ENCODE measurements at regions not wholly inside any gene's neighbourhood (a gene's known extent, or its start where the extent isn't known, plus 50 kb on each side); places are given as distances from the start of the nearest gene placed in this dataset.
"Not testable (repeated sequence)": the region's sequence is repeated elsewhere in the genome, so short reads cannot be mapped to it uniquely, and the experiment has no call there.

DNA sequence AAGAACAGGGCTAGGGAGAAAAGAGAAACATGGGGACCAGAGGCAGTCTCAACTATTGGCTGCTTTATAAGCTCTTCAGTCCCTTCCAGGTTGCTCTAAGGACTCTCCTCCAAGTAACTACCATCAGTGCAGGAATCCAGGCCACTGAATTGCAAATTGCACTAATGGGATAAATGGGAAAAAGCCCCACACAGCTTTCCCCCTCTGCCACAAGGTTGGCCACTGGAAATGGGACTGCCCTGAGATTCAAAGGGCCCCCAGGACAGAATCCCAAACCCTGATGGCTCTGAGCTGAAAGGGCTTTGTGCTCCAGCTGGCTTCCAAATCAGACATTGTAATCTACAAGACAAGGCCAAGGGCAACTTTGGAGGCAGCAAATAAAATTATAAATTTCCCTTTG is 633.2 kb downstream of the ACTR3B start:
- DNase-seq = no peak

DNA sequence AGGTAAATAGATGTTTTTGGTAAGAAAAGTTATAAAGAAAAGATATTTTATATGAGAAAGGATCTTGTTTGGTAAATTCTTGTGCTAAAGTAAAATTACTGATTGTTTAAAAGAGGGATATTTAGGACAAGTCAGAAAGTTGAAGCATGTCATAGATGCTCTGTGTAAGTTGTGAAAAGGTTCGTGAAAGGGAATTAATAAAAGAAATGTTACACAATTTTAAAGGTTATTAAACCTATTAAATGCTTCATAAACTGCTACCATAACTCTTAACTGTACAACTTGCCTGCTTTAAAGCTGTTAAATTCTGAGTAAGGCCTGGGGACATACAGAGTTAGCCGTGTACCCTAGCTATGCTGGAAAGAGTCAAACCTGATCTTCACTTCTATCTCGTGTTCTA is 634.1 kb downstream of the ACTR3B start:
- no peak for DNase-seq

DNA sequence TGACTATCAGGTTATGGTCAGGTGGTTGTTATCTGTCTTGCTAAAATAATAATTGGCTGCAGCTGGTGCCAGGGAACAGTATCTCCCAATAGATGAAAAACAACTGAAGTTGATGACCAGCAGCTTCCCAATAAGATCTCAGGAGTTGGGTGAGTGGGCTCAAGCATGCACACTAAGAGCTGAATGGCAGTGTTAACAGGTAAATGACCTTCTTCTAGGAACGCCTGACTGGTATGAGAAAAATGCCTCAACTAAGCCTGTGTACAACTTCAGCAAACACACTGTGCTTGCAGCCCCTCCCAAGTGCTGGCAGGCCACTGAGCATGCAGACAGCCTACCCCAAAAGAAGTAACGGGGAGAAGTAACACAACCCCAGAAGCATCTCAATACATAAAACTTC is 636.9 kb downstream of the ACTR3B start:
- DNase-seq = no peak

DNA sequence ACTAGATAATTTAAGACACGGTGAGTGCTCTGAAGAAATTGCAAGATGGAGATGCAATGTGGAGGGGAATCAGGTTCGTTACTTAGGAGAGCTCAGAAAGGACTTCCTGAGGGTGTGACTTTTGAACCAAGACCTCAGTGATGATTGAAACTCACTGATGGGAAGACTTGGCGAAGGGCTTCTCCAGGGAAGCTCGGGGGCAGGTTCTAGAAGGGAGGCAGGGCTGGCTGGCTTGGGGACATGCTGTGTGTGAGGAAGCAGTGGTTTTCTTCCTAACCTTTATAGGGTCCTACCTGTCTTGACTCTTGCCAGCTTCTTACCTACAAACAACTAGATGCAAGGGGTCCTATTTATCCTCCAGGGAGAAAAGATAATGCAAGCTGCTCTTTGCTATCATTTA is 637.9 kb downstream of the ACTR3B start:
- DNase-seq = no peak

DNA sequence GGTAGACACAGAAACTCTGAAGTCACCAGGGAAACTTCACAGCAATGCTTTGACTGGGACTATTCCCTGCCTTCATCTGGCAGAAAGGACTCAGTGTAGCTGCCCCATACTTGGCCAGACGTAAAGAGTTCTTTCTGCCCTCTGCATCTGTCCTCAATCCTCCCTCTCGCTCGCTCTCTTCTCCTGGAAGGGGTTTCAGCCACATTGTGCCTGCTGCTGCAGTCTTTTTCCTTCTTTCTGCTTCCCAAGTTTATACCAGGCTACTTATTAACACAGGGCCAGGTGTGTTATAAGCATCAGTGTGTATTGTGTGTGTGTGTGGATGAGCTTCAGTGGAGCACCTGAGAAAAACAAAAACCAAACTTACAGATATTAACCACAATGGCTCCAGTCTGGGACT is 638.4 kb downstream of the ACTR3B start:
- no peak for DNase-seq

DNA sequence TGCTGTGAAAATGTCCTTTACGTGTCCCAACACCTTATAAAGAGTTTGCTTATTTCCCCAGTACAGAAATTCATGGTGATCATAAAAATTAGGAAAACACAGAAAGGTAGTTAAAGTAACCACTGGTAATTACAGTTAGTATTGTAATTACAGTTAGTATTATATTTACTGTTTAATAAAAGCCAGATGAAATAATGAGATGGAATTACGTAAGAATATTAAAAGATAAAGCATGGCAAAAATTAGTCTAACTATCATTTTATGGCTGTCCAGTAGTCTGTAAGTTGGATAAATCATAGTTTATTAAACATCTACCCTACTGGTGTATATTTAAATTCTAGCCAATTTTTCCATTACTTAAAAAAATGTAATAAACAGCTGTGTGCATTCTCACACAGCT is 638.8 kb downstream of the ACTR3B start:
- no peak for DNase-seq

DNA sequence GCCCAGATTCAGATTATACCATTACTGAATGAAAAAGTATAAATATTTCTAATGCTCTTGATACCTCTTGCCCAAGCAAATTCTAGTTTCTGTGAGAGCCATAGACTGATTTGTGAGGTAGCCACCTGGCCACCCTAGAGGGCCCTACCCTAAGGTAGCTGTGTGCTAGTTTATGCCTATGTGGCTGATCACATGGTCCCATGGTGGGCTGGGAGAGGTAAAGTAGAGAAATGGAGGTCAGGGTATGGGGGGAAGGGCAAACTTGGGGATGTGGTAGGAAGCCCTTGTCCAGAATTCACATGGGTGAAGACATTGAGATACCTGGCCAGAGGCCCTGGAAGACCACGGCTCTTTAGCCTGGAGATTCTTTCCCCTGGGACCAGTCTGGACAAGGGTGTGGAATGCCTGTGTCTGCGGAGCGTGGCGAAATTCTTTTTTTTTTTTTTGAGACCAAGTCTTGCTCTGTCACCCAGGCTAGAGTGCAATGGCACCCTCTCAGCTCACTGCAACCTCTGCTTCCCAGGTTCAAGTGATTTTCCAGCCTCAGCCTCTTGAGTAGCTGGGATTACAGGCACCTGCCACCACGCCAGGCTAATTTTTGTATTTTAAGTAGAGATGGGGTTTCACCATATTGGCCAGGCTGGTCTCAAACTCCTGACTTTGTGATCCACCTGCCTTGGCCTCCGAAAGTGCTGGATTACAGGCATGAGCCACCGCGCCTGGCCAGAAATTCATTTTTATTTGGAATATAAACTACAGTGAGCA is 639.4 kb downstream of the ACTR3B start:
- DNase-seq = no peak

DNA sequence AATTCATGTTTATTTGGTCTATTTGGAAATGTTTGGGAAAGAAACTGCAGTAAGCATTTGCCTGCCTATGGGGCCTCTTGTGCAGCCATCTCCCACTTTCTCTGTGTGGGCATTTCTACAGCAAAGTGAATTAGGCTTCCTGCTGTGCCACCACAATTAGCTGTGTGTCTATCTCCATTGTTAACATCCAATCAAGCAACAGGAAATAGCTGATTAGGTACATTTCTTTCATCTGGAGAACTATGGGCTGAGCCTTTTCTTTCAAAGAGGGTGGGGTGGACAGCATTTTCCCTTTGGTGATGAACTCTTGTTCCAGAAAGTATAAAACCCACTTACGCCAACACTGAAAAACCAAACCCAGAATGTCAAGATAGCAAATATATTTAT is 640.0 kb downstream of the ACTR3B start:
- DNase-seq = no peak

DNA sequence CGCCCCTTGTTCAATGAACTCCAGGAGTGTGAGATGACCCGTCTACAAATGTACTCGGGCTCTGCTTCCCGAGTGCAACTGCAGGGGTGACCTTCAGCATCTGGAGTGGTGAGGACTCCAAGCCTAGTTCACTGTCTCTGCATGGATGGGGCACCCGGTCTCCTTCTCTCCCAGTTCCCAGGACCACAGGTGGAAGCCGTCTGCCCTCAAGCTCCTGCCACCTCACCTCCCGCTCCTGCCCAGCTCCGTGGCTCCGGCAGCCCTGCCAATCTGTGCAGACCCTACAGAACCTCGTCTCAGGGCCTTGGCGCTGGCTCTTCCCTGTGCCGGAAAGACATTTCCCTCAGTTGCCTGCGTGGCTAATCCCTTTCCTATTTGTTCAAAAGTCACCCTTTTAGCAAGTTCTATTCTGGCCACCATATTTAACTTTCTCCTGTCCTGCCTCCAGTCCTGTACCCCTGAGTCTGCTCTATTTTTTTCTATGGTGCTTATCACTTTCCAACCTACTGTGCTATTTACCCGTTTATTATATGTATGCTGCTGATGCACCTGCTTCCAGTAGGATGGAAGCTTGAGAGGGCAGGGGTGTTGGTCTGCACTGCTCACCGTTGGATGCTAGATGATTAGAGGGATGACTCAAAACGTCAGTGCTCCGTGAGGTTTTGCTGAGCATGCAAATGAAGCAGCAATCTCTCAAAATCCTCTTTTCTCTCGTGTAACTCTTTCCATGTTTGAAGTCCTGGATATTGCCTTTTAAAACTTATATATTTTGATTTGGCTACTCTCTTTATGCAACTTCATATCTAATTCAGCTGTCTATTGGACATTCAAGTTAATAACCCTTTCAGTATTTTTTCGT is 641.4 kb downstream of the ACTR3B start:
- no peak for DNase-seq

DNA sequence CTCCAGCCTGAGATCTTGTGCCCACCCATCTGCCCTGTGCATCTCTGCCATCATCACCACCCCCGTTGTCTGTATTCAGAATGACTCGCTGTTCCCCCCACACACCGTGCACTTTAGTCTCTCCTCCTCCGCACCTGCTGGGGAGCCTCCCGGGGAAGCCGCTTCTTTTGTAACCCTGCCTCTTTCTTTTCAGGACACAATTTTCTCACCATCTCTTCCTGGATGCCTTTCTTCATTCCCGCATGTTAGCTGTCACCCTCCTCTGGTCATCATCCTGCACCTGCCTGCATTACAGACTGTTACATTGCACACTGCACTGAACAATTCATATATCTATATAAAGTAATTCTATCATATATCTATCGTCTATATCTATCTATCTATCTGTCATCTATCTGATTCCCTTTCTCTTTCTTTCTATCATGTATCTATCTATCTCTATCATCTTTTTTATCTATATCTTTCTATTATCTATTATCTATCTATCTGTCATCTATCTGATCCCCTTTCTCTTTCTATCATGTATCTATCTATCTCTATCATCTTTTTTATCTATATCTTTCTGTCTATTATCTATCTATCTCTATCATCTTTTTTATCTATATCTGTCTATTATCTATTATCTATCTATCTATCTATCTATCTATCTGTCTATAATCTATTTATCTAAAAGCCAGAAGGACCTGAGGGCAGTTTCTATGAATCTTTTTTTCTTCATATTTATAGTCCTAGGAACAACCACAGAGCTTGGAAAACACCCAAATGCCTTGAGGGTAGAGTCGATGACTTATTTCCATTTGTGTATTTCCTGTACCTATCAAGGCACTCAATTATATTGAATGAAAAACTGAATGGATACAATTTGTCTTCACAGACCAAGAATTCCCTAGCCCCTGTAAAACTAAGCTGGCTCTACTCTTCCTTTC is 642.5 kb downstream of the ACTR3B start:
- no peak for DNase-seq

DNA sequence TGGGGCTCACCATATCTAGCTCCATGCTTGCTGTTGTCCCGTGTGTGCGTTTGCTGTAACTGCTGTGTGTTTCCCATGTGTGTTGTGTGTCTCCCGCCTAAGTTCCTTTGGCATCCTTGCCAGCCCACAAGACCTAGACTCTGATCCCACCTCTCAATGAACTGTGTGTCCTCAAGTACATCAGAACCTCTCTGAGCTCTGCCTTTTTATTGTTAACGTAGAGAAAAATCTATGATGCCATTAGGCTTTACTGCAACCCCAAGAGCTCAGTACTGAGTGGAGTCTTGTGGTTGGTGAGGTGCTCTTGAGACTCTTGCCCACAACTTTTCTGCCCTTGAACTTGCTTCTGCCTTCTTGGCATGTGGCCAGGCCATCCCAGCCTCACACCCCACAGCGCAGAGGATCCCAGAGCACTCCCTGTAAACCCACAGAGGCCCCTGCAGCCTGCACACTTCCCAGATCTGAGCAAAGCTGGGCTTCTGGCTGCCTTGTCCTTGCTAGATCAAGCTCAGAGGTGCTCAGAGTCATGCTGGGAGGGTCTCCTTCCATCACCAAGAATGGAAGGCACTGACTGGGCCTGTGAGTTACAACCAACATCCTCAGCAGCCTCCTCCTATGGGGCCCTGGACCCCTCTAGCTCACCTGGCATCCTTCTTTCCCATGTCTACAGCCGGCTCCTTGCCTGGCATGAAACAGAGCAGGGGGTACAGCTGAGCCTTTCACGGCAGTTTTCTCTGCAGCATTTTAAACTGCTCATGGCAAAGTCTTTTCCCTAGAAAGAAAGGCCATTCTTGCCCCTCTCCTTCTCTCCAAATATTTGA is 643.4 kb downstream of the ACTR3B start:
- DNase-seq = no peak

DNA sequence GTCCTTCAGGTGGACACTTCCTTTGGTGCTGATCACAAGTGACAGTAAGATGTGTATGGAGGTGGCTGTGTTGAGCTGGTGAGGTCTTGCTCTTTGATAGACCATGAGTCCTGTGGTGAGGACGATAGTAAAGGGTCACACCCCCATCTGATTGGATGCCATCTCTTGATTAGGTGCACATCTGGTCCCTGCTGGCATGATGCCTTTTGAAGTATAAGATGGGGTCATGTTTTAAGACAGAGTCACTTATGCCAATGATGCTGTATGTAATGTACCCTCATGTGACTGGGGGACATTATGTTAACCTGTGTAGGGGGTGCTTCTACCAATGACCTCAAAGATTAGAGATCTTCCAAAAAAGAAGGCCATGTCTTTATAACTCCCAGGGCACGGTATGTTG is 644.6 kb downstream of the ACTR3B start:
- no peak for DNase-seq

DNA sequence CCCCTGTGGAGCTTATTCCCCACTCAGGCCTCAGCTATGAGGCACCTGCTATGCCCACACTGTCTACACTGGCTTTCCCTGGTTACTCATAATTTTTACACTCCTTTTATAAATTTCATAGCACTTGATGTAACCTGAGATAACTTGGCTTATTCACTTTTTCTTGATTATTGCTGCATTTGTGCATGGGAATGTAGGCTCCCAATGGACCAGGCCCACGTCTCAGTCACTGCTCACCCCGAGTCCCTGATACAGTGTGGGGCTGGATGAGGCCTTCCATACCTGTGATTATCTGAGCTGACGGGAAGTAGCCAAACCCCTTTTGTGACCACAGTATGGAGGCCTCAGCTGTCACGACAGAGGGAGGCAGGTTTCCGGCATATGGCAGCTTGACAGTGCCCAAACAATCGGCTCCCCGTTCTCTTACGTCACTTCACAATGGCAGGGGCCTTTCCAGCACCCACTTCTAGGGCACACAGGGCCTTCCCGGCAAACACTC is 645.3 kb downstream of the ACTR3B start:
- no peak for DNase-seq

DNA sequence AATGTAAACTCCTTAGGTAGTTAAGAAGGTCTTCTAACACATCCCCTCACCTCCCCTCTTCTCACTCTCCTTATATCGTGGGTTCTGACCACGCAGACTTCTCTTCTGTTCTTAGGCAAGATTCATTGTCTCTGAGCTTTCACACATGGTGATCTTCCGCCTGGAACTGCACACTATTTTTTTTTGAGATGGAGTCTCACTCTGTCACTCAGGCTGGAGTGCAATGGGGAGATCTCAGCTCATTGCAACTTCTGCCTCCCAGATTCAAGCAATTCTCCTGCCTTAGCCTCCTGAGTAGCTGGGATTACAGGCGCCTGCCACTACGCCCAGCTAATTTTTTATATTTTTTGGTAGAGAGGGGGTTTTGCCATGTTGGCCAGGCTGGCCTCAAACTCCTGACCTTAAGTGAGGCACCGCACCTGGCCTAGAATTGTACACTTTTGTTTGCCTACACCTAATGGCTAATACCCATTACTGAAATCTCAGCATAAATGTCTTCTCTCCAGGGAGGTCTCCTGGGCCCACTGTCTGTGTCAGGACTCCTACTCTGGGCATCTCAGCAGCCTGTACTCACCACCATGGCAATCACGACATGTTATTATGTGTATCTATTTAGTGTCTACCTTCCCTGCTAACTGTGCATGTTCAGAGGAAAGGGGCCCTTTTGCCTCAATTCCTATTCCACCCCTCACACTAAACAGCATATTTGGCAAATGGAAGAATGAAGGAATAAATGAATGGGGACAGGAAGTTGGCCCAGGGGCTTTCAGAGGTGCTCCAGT is 646.3 kb upstream of the DPP6 start:
- DNase-seq = no peak

DNA sequence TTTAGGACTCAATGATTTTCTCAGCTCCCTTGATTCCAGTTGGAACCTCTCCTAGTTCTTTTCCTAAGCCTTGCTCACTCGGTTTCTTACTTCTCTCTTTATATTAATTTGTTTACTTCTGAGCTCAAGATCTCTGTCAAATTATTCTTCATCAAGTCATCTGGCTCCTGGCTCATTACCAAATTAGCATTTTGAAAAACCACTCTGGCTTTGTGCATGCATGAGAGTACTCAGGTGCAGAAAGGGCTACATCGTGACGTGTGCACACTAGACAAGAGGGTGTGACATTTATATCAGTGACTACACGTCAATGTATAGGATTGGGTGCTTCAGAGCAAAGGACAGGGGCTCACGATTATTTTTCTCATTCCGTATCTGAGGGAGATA is 645.7 kb upstream of the DPP6 start:
- no peak for DNase-seq

DNA sequence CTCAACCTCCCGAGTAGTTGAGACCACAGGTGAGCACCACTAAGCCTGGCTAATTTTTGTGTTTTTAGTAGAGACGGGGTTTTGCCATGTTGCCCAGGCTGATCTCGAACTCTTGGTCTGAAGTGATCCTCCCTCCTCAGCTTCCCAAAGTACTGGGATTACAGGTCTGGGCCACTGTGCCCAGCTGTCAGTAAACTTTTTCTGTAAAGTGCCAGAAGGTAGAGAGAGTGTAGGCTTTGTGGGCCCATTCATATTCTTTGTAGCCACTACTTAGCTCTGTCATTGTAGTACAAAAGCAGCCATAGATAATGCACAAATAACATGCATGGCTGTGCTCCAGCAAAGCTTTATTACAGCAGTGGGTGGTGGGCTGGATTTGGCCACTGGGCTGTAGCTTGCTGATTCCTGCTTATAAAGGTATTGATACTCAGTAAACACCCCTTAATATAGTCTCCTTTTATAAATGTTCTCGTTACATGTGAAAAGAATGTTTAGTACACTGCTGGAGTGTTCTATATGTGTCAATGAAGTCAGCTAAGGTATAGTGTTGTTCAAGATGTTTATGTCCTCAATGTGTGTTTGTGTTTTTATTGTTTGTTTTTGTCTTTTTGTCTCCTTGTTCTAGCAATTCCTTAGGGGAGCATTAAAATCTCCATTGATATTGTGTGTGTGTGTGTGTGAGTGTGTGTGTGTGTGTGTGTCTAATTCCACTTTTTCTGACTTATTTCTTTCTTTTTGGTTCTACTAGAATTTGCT is 644.7 kb upstream of the DPP6 start:
- DNase-seq = no peak

DNA sequence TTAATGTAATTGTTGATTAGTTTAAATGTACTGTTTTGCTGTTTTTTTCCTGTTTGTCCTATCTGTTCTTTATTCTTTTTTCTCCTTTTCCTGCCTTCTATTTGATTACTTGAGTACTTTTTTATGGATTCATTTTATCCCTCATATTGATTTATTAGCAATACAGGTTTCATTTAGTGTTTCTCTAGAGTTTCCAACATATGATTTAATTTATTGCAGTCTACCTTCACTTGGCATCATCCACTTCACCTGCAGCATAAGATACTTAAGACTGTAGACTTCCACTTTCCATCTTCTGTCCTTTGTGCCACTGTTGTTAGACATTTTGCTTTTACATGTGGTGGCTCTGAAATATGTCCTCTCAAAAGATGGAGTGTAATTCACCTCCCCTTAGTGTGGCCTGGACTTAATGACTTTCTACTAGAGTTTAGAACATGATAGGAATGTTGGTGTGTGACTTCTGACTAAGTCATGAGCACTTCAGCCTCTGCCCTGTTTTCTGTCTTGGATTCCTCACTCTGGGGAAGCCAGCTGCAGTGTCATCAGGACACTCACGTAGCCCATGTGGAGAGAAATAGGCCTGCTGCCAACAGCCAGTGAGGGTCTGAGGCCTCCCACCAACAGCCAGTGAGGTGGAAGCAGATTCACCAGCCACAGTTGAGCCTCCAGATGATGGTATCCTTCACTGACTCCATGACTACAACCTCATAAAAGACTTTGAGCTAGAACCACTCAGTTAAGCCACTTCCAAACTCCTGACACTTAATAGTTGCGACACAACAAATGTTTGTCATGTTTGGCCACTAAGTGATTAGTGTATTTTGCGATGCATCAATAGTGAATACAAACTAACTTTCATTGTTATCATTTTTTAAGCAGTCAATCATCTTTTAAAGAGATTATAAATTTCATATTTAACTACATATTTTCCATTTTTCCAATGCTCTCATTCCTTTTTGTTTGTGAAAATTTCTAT is 643.5 kb upstream of the DPP6 start:
- no peak for DNase-seq

DNA sequence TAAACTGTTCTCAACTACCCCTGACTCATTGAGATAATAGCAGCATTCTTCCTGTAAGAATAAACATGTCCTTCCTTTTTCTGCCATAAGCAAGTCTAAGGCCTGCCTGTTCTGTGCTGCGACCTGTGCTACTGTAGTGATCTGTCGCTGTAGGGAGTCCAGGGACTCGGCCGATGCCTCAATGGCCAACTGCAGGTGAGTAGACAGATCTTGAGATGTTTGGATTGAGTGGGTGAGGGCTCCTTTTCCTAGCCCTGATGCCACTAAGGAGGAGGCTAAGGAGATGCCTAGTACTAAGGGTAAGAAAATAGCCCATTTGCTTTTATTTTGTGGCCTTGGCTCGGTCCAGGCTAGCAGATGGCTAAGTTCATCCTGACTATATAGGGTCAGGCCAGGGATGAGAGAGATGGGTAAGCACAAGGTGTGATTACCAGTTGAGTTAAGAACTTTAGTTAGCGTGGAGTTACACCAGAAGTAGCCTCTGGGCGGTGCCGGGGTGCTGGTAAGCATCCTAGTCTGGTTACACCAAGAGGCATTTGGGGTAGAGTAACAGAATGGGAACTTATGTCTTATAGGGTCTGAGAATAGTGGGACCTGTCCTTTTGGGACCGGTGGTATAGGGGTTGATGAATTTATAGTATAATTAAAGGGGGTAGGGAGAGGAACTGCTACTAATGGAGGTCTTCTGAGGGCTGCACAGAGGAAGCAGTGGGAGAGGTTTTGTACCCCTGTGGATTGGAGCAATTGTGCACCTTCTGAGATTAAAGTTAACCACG is 642.4 kb upstream of the DPP6 start:
- DNase-seq = not testable (repeated sequence)

All from NCI-H524 (cell line).